Colonic mucosa (tissue), 4 donors: ENCODE measurements at regions not wholly inside any gene's neighbourhood (a gene's known extent, or its start where the extent isn't known, plus 50 kb on each side); places are given as distances from the start of the nearest gene placed in this dataset.
"Not testable (repeated sequence)": the region's sequence is repeated elsewhere in the genome, so short reads cannot be mapped to it uniquely, and the experiment has no call there.

Experiments
- DNase-seq: peaks from one replicate; pipeline ENCODE4 v3.0.0-alpha.2; 2020
- H3K27ac ChIP-seq: fragments of 200-600 bp; one replicate; pipeline ENCODE4 v1.8.0; 2021
- H3K27me3 ChIP-seq: fragments of 200-600 bp; one replicate; pipeline ENCODE4 v1.8.0; 2021
- H3K36me3 ChIP-seq: fragments of 200-600 bp; one replicate; pipeline ENCODE4 v1.8.0; 2021
- H3K4me1 ChIP-seq: fragments of 200-600 bp; one replicate; pipeline ENCODE4 v1.8.0; 2021; ENCODE audit warnings: mild to moderate bottlenecking
- H3K4me3 ChIP-seq: fragments of 200-600 bp; one replicate; pipeline ENCODE4 v1.8.0; 2021
- H3K9ac ChIP-seq, 2 donors: one replicate each; pipeline ENCODE4 v1.7.0; 2013; ENCODE audit warnings: control low read depth in 2 of 2, low read depth in 2 of 2, low read length in 2 of 2
- H3K9me3 ChIP-seq: fragments of 200-600 bp; one replicate; pipeline ENCODE4 v1.8.0; 2021
- CTCF ChIP-seq: fragments of 200-600 bp; IDR thresholded peaks from one replicate; pipeline ENCODE4 v1.8.0; 2022; ENCODE audit warnings: antibody characterized with exemption, mild to moderate bottlenecking
- intact Hi-C: fragments of 100-400 bp; cut with DNase I; formaldehyde crosslinking; loops from one replicate; pipeline ENCODE4 v1.14.1; 2022
- donor health status: healthy.
- donor health status: DM: no; HTN: no; CAD: no.
- donor health status: DM: no; HTN: no; CAD: no.

- no peak for TF ChIP-seq CTCF
- Histone ChIP-seq H3K4me1 (peaks cover 3% of the 10 kb centered on the region), H3K4me3 (no peak overlapping the region), H3K27me3 (no peaks in the 10 kb centered on the region), H3K9ac (no peak overlapping the region), H3K9me3 (no peaks in the 10 kb centered on the region), H3K27ac (no peak overlapping the region), H3K36me3 (no peaks in the 10 kb centered on the region)
- DNase-seq = no peak
- intact Hi-C loops = no loop called here
Measured at GRCh38 chr4:141329174-141329569, 108.5 kb downstream of the ZNF330 start.

- no peak for DNase-seq
- Histone ChIP-seq H3K4me1 (peaks cover 3% of the 10 kb centered on the region), H3K9ac (no peak overlapping the region), H3K27me3 (no peaks in the 10 kb centered on the region), H3K36me3 (no peaks in the 10 kb centered on the region), H3K9me3 (no peaks in the 10 kb centered on the region), H3K27ac (no peak overlapping the region), H3K4me3 (no peak overlapping the region)
- no peak for TF ChIP-seq CTCF
- intact Hi-C loops = no loop called here
Measured at GRCh38 chr4:141330616-141331015, 109.9 kb downstream of the ZNF330 start.

- intact Hi-C loops = no loop called here
- Histone ChIP-seq H3K4me3 (no peak overlapping the region), H3K27me3 (no peaks in the 10 kb centered on the region), H3K27ac (no peak overlapping the region), H3K9ac (no peak overlapping the region), H3K9me3 (no peaks in the 10 kb centered on the region), H3K36me3 (no peaks in the 10 kb centered on the region), H3K4me1 (peaks cover 3% of the 10 kb centered on the region)
- no peak for DNase-seq
- TF ChIP-seq CTCF = no peak
Measured at GRCh38 chr4:141331534-141332358, 111.1 kb downstream of the ZNF330 start.

GRCh38 chr4:141332359-141333181 is 111.9 kb downstream of the ZNF330 start:
- H3K9ac ChIP-seq, H3K9me3 ChIP-seq, H3K4me1 ChIP-seq, H3K27me3 ChIP-seq, intact Hi-C loops, H3K36me3 ChIP-seq, H3K27ac ChIP-seq, DNase-seq: not testable (repeated sequence)
- H3K4me3 ChIP-seq = peak overlapping the region; percentile 35

- H3K4me1 ChIP-seq, H3K27ac ChIP-seq, H3K9me3 ChIP-seq, DNase-seq, intact Hi-C loops, H3K36me3 ChIP-seq, H3K27me3 ChIP-seq: not testable (repeated sequence)
- peak overlapping the region; percentile 35 for H3K4me3 ChIP-seq
- H3K9ac ChIP-seq = peak overlapping the region in 1 of 2 donors; percentile 40
Measured at GRCh38 chr4:141333456-141334230, 112.9 kb downstream of the ZNF330 start.

GRCh38 chr4:141335166-141335565 is 114.5 kb downstream of the ZNF330 start:
- H3K4me3 ChIP-seq = no peak overlapping the region
- H3K27me3 ChIP-seq = no peaks in the 10 kb centered on the region
- DNase-seq = no peak
- TF ChIP-seq CTCF = no peak
- H3K36me3 ChIP-seq = no peaks in the 10 kb centered on the region
- H3K27ac ChIP-seq = no peak overlapping the region
- intact Hi-C loops = no loop called here
- H3K9me3 ChIP-seq = no peaks in the 10 kb centered on the region
- H3K4me1 ChIP-seq = no peaks in the 10 kb centered on the region
- no peak overlapping the region for H3K9ac ChIP-seq
